Right cardiac atrium (tissue), 5 donors: ENCODE measurements at regions not wholly inside any gene's neighbourhood (a gene's known extent, or its start where the extent isn't known, plus 50 kb on each side); places are given as distances from the start of the nearest gene placed in this dataset.

Experiments
- ATAC-seq, 2 donors: fragments of 200-7000 bp; cut with Tn5 transposase; one replicate each; pipeline versions ENCODE4 v1.8.0 to v1.9.1; 2020; ENCODE audit warnings: moderate library complexity in 2 of 2, mild to moderate bottlenecking in 1 of 2
- DNase-seq, 3 donors: peaks; one replicate each; pipeline ENCODE4 v3.0.0-alpha.2; 2020
- H3K27ac ChIP-seq: one replicate; pipeline ENCODE4 v1.5.1; 2013; ENCODE audit warnings: mild to moderate bottlenecking, low read length, control low read depth, moderate library complexity
- H3K27me3 ChIP-seq: one replicate; pipeline ENCODE4 v1.6.1; 2013; ENCODE audit not compliant: control insufficient read depth, insufficient read depth
- H3K4me1 ChIP-seq: one replicate; pipeline ENCODE4 v1.6.1; 2013; ENCODE audit warnings: low read length; ENCODE audit not compliant: control insufficient read depth, insufficient read depth
- H3K4me3 ChIP-seq: one replicate; pipeline ENCODE4 v1.5.1; 2013; ENCODE audit warnings: low read length, control low read depth
- H3K9me3 ChIP-seq: one replicate; pipeline ENCODE4 v1.6.1; 2013; ENCODE audit warnings: low read length; ENCODE audit not compliant: control insufficient read depth
- WGBS: extraction: QIAGEN DNeasy Blood & Tissue Kit; methylation state at CpG from one replicate; pipeline ENCODE4 v1.1.7; 2013; 5-methylcytosine and 5-hydroxymethylcytosine counted together
- intact Hi-C, 4 donors: fragments of 100-400 bp; cut with DNase I; formaldehyde crosslinking; loops; one replicate each; pipeline versions ENCODE4 v1.11.0 to v1.14.0; 2022 to 2023
- donor health status: healthy with polysubstance abuse.
- donor health status: DM: no; HTN: yes; CAD: no.
- donor health status: DM: no; HTN: no; CAD: no.
- donor health status: DM: no; HTN: yes; CAD: no; lungs with severe emphysema.
- donor health status: DM: yes; HTN: yes; CAD: no.

- Histone ChIP-seq H3K9me3 (no peaks in the 10 kb centered on the region), H3K4me1 (no peaks in the 10 kb centered on the region), H3K27me3 (no peaks in the 10 kb centered on the region), H3K27ac (no peak overlapping the region), H3K4me3 (no peak overlapping the region)
- WGBS: 0% methylated on average over 1 of the region's 1 CpG
- DNase-seq: no peak
- intact Hi-C loops: no loop called here
- ATAC-seq: no peak
These were observed 558.1 kb downstream of the ETS1 start for GRCh38 chr11:128029219-128029722.

GRCh38 chr11:128026596-128026995 is 560.8 kb downstream of the ETS1 start:
- DNase-seq: no peak
- H3K9me3 ChIP-seq: no peaks in the 10 kb centered on the region
- 41% methylated on average over 6 of the region's 6 CpGs for WGBS
- H3K27ac ChIP-seq: no peak overlapping the region
- no peaks in the 10 kb centered on the region for H3K4me1 ChIP-seq
- H3K27me3 ChIP-seq: no peaks in the 10 kb centered on the region
- intact Hi-C loops: no loop called here
- no peak overlapping the region for H3K4me3 ChIP-seq
- peak in 1 of 2 donors; percentile 68 for ATAC-seq

GRCh38 chr11:128022761-128023160 is 564.6 kb downstream of the ETS1 start:
- Histone ChIP-seq H3K27ac (no peak overlapping the region), H3K4me1 (no peaks in the 10 kb centered on the region), H3K27me3 (no peaks in the 10 kb centered on the region), H3K4me3 (no peak overlapping the region), H3K9me3 (no peaks in the 10 kb centered on the region)
- intact Hi-C loops: no loop called here
- ATAC-seq: no peak
- DNase-seq: no peak

GRCh38 chr11:128022007-128022368 is 565.4 kb downstream of the ETS1 start:
- Histone ChIP-seq H3K4me1 (no peaks in the 10 kb centered on the region), H3K9me3 (no peaks in the 10 kb centered on the region), H3K27ac (no peak overlapping the region), H3K27me3 (no peaks in the 10 kb centered on the region), H3K4me3 (no peak overlapping the region)
- WGBS: 62% methylated on average over 3 of the region's 3 CpGs
- DNase-seq (no peak), ATAC-seq (no peak)
- intact Hi-C loops: no loop called here

- no peaks in the 10 kb centered on the region for H3K9me3 ChIP-seq
- no peaks in the 10 kb centered on the region for H3K4me1 ChIP-seq
- WGBS: 58% methylated on average over 5 of the region's 5 CpGs
- no peak overlapping the region for H3K27ac ChIP-seq
- DNase-seq (no peak), ATAC-seq (no peak)
- no peaks in the 10 kb centered on the region for H3K27me3 ChIP-seq
- intact Hi-C loops: no loop called here
- no peak overlapping the region for H3K4me3 ChIP-seq
These were observed 565.9 kb downstream of the ETS1 start for GRCh38 chr11:128021349-128022006.

GRCh38 chr11:128018692-128019091 is 568.7 kb downstream of the ETS1 start:
- Histone ChIP-seq H3K9me3 (no peaks in the 10 kb centered on the region), H3K4me1 (no peaks in the 10 kb centered on the region), H3K27me3 (no peaks in the 10 kb centered on the region), H3K27ac (no peak overlapping the region), H3K4me3 (no peak overlapping the region)
- ATAC-seq (no peak), DNase-seq (no peak)
- intact Hi-C loops: no loop called here
- WGBS: 97% methylated on average over 6 of the region's 6 CpGs

- H3K4me3 ChIP-seq: no peak overlapping the region
- H3K27me3 ChIP-seq: no peaks in the 10 kb centered on the region
- H3K4me1 ChIP-seq: no peaks in the 10 kb centered on the region
- no peak for DNase-seq
- WGBS: 64% methylated on average over 2 of the region's 2 CpGs
- no peak for ATAC-seq
- H3K27ac ChIP-seq: no peak overlapping the region
- H3K9me3 ChIP-seq: no peaks in the 10 kb centered on the region
- intact Hi-C loops: no loop called here
These were observed 581.8 kb downstream of the ETS1 start for GRCh38 chr11:128005562-128005961.

GRCh38 chr11:127998421-127998820 is 588.9 kb downstream of the ETS1 start:
- H3K4me1 ChIP-seq: no peaks in the 10 kb centered on the region
- ATAC-seq: no peak
- intact Hi-C loops: no loop called here
- no peak overlapping the region for H3K27ac ChIP-seq
- whole genome bisulfite sequencing: 89% methylated on average over 5 of the region's 5 CpGs
- H3K27me3 ChIP-seq: no peaks in the 10 kb centered on the region
- no peak for DNase-seq
- H3K4me3 ChIP-seq: no peak overlapping the region
- H3K9me3 ChIP-seq: no peaks in the 10 kb centered on the region

- intact Hi-C loops: no loop called here
- no peak for DNase-seq
- Histone ChIP-seq H3K9me3 (no peaks in the 10 kb centered on the region), H3K4me3 (no peak overlapping the region), H3K27ac (no peak overlapping the region), H3K27me3 (no peaks in the 10 kb centered on the region), H3K4me1 (no peaks in the 10 kb centered on the region)
- no peak for ATAC-seq
- WGBS: 93% methylated on average over 2 of the region's 2 CpGs
These were observed 589.8 kb downstream of the ETS1 start for GRCh38 chr11:127997594-127997993.

GRCh38 chr11:127996825-127997224 is 590.5 kb downstream of the ETS1 start:
- WGBS: 83% methylated on average over 5 of the region's 5 CpGs
- intact Hi-C loops: no loop called here
- Histone ChIP-seq H3K4me3 (no peak overlapping the region), H3K9me3 (no peaks in the 10 kb centered on the region), H3K4me1 (no peaks in the 10 kb centered on the region), H3K27ac (no peak overlapping the region), H3K27me3 (no peaks in the 10 kb centered on the region)
- DNase-seq: no peak
- ATAC-seq: no peak

- no peak overlapping the region for H3K27ac ChIP-seq
- H3K4me3 ChIP-seq: no peak overlapping the region
- intact Hi-C loops: no loop called here
- no peak for ATAC-seq
- DNase-seq: no peak
- H3K4me1 ChIP-seq: no peaks in the 10 kb centered on the region
- WGBS: 65% methylated on average over 3 of the region's 3 CpGs
- H3K27me3 ChIP-seq: no peaks in the 10 kb centered on the region
- no peaks in the 10 kb centered on the region for H3K9me3 ChIP-seq
These were observed 591.4 kb downstream of the ETS1 start for GRCh38 chr11:127995921-127996320.

- Histone ChIP-seq H3K27me3 (no peaks in the 10 kb centered on the region), H3K4me1 (no peaks in the 10 kb centered on the region), H3K4me3 (no peak overlapping the region), H3K9me3 (no peaks in the 10 kb centered on the region), H3K27ac (no peak overlapping the region)
- intact Hi-C loops: no loop called here
- DNase-seq (no peak), ATAC-seq (no peak)
- 64% methylated on average over 4 of the region's 4 CpGs for WGBS
These were observed 592.6 kb downstream of the ETS1 start for GRCh38 chr11:127994736-127995135.
